CMK (cell line): ENCODE measurements at regions not wholly inside any gene's neighbourhood (a gene's known extent, or its start where the extent isn't known, plus 50 kb on each side); places are given as distances from the start of the nearest gene placed in this dataset.

Source experiments
- DNase-seq: peaks from one replicate; pipeline ENCODE4 v3.0.0-alpha.2; 2010; ENCODE audit warnings: low read depth

- no peak for DNase-seq
These were observed 395.8 kb upstream of the MARCKS start for GRCh38 chr6:113461153-113461932.

GRCh38 chr6:113464536-113464935 lies 392.6 kb upstream of the MARCKS start:
- no peak for DNase-seq

GRCh38 chr6:113464960-113465359 lies 392.2 kb upstream of the MARCKS start:
- DNase-seq: no peak

GRCh38 chr6:113466526-113466925 lies 390.6 kb upstream of the MARCKS start:
- no peak for DNase-seq

GRCh38 chr6:113475392-113475791 lies 381.8 kb upstream of the MARCKS start:
- DNase-seq: no peak

- no peak for DNase-seq
These were observed 380.0 kb upstream of the MARCKS start for GRCh38 chr6:113476937-113477839.

- no peak for DNase-seq
These were observed 376.5 kb upstream of the MARCKS start for GRCh38 chr6:113480616-113481015.

- DNase-seq: no peak
These were observed 375.7 kb upstream of the MARCKS start for GRCh38 chr6:113481458-113481857.

- no peak for DNase-seq
These were observed 375.2 kb upstream of the MARCKS start for GRCh38 chr6:113481910-113482309.

GRCh38 chr6:113482771-113483170 lies 374.4 kb upstream of the MARCKS start:
- DNase-seq: no peak

GRCh38 chr6:113486199-113486598 lies 370.9 kb upstream of the MARCKS start:
- DNase-seq: no peak

GRCh38 chr6:113487489-113488058 lies 369.6 kb upstream of the MARCKS start:
- DNase-seq: no peak

GRCh38 chr6:113488061-113488460 lies 369.1 kb upstream of the MARCKS start:
- no peak for DNase-seq

- DNase-seq: no peak
These were observed 368.1 kb upstream of the MARCKS start for GRCh38 chr6:113488812-113489685.

- no peak for DNase-seq
These were observed 367.0 kb upstream of the MARCKS start for GRCh38 chr6:113489952-113490746.

GRCh38 chr6:113491376-113491775 lies 365.8 kb upstream of the MARCKS start:
- no peak for DNase-seq

GRCh38 chr6:113493991-113494390 lies 363.2 kb upstream of the MARCKS start:
- no peak for DNase-seq

GRCh38 chr6:113495521-113495920 lies 361.6 kb upstream of the MARCKS start:
- DNase-seq: no peak

GRCh38 chr6:113496166-113496565 lies 361.0 kb upstream of the MARCKS start:
- no peak for DNase-seq

GRCh38 chr6:113500221-113500620 lies 356.9 kb upstream of the MARCKS start:
- DNase-seq: no peak
